Ishikawa (cell line): ENCODE measurements at regions not wholly inside any gene's neighbourhood (a gene's known extent, or its start where the extent isn't known, plus 50 kb on each side); places are given as distances from the start of the nearest gene placed in this dataset.

ENCODE experiments used
- CEBPB ChIP-seq: IDR thresholded peaks from 2 replicates; pipeline ENCODE4 v1.6.1; 2012
- CREB1 ChIP-seq: IDR thresholded peaks from 2 replicates; pipeline ENCODE4 v1.6.1; 2012; ENCODE audit warnings: low read depth
- EGR1 ChIP-seq: IDR thresholded peaks from 2 replicates; pipeline ENCODE4 v1.6.1; 2012
- EP300 ChIP-seq: IDR thresholded peaks from 2 replicates; pipeline ENCODE4 v1.6.1; 2012; ENCODE audit warnings: borderline replicate concordance
- FOXM1 ChIP-seq: IDR thresholded peaks from 2 replicates; pipeline ENCODE4 v1.6.1; 2012; ENCODE audit warnings: low read depth, borderline replicate concordance
- MAX ChIP-seq: IDR thresholded peaks from 2 replicates; pipeline ENCODE4 v1.6.1; 2012
- NFIC ChIP-seq: IDR thresholded peaks from 2 replicates; pipeline ENCODE4 v1.6.1; 2012
- RAD21 ChIP-seq: IDR thresholded peaks from 2 replicates; pipeline ENCODE4 v1.6.1; 2012; ENCODE audit warnings: low read depth
- REST ChIP-seq: IDR thresholded peaks from 2 replicates; pipeline ENCODE4 v1.6.1; 2012; ENCODE audit warnings: low read depth, mild to moderate bottlenecking
- TAF1 ChIP-seq: IDR thresholded peaks from 2 replicates; pipeline ENCODE4 v1.6.1; 2012; ENCODE audit warnings: low read depth, mild to moderate bottlenecking
- TCF12 ChIP-seq: IDR thresholded peaks from 2 replicates; pipeline ENCODE4 v1.6.1; 2012; ENCODE audit warnings: low read depth
- TEAD4 ChIP-seq: IDR thresholded peaks from 2 replicates; pipeline ENCODE4 v1.6.1; 2012
- USF1 ChIP-seq: IDR thresholded peaks from 2 replicates; pipeline ENCODE4 v1.6.1; 2012
- YY1 ChIP-seq: IDR thresholded peaks from 2 replicates; pipeline ENCODE4 v1.6.1; 2012; ENCODE audit warnings: low read depth
- ZBTB7A ChIP-seq: IDR thresholded peaks from 2 replicates; pipeline ENCODE4 v1.6.1; 2012; ENCODE audit warnings: low read depth

GRCh38 chr3:30139283-30139682 is 467.1 kb upstream of the TGFBR2 start:
- TF ChIP-seq EGR1: no peak
- no peak for TF ChIP-seq CREB1

- TF ChIP-seq USF1 (no peak), TAF1 (no peak), TEAD4 (no peak), TCF12 (no peak), RAD21 (no peak), ZBTB7A (no peak), CEBPB (no peak), YY1 (no peak), REST (no peak), NFIC (no peak)
Observed at GRCh38 chr3:30140356-30141075, 465.9 kb upstream of the TGFBR2 start.

- no peak for TF ChIP-seq REST
- no peak for TF ChIP-seq TEAD4
- TF ChIP-seq YY1: no peak
Observed at GRCh38 chr3:30141178-30141581, 465.2 kb upstream of the TGFBR2 start.

GRCh38 chr3:30141927-30142326 is 464.5 kb upstream of the TGFBR2 start:
- no peak for TF ChIP-seq USF1
- TF ChIP-seq YY1: no peak
- no peak for TF ChIP-seq EP300
- no peak for TF ChIP-seq TAF1
- no peak for TF ChIP-seq EGR1

- TF ChIP-seq NFIC (no peak), FOXM1 (no peak), EP300 (no peak), TCF12 (no peak), TEAD4 (no peak), REST (no peak), YY1 (no peak), CEBPB (no peak), USF1 (no peak), RAD21 (no peak), CREB1 (no peak), MAX (no peak)
Observed at GRCh38 chr3:30142946-30143345, 463.5 kb upstream of the TGFBR2 start.
